Hepatocyte (in vitro differentiated cells): ENCODE measurements at regions not wholly inside any gene's neighbourhood (a gene's known extent, or its start where the extent isn't known, plus 50 kb on each side); places are given as distances from the start of the nearest gene placed in this dataset.

Experiments used
- CTCF ChIP-seq: fragments of 200-600 bp; sonication (generic); IDR thresholded peaks from 2 replicates; pipeline ENCODE4 v1.5.1; 2016; ENCODE audit warnings: antibody characterized with exemption, mild to moderate bottlenecking; ENCODE audit not compliant: poor library complexity
- EZH2 ChIP-seq: fragments of 200-600 bp; sonication (generic); IDR thresholded peaks from 2 replicates; pipeline ENCODE4 v1.6.1; 2016; ENCODE audit warnings: antibody characterized with exemption, mild to moderate bottlenecking, borderline replicate concordance

GRCh38 chr21:38182370-38182985 is 74.3 kb upstream of the KCNJ15 start:
- no peak for TF ChIP-seq CTCF
- no peak for TF ChIP-seq EZH2
